C1 segment of cervical spinal cord (tissue), 14 donors: ENCODE measurements at regions not wholly inside any gene's neighbourhood (a gene's known extent, or its start where the extent isn't known, plus 50 kb on each side); places are given as distances from the start of the nearest gene placed in this dataset.
"Not testable (repeated sequence)": the region's sequence is repeated elsewhere in the genome, so short reads cannot be mapped to it uniquely, and the experiment has no call there.

ENCODE experiments used
- DNase-seq, 14 donors: peaks; one replicate each; lab custom pipeline; 2025; lab: John Stamatoyannopoulos, UW

DNA sequence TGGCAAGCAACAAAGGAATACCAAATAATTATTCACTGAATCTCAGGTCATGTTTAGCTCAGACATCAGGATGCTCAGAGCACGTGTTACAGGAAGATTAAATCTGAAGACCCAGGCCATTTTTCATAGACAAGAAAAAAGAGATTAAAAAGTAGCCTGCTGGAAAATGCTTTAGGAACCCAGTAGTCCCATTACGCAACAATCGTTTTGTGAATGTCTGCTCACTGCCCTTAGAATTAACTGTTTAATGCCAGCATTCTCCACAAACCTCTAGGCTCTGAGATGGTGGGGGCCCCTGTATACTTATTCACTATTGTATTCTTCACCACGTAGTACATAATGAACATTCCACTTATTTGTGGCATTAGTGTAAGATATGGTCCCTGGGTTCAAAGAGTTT lies 154.6 kb upstream of the NYAP2 start:
- no peak for DNase-seq

- no peak for DNase-seq
Measured at GRCh38 chr2:225236769-225237323, 162.7 kb upstream of the NYAP2 start.

DNA sequence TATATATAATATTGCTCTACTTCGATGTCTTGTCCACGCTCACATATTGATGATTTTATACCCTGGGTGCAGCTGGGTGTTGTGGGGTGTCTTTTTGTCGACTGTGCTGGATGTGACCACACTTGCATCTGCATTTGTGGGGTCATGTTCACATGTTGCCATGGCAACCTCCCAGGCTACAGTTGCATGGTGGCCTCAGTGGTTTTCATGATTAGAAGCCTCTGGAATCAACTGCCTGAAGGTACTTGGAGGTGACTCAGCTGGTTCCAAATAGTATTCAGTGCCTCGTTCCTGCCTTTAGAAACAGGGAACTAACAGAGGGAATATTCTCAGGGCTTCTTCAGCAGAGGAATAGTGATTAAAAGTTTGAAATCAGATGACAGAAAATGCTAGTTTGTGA lies 166.3 kb upstream of the NYAP2 start:
- DNase-seq: no peak

- DNase-seq: no peak
Measured at GRCh38 chr2:225231900-225232299, 167.6 kb upstream of the NYAP2 start.

DNA sequence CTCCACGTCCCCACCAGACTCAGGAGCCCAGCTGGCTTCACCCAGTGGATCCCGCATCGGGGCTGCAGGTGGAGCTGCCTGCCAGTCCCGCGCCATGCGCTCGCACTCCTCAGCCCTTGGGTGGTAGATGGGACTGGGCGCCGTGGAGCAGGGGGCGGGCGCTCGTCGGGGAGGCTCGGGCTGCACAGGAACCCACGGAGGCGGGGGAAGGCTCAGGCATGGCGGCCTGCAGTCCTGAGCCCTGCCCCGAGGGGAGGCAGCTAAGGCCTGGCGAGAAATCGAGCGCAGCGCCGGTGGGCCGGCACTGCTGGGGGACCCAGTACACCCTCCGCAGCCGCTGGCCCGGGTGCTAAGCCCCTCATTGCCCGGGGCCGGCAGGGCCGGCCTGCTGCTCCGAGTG lies 170.2 kb upstream of the NYAP2 start:
- DNase-seq: not testable (repeated sequence)

DNA sequence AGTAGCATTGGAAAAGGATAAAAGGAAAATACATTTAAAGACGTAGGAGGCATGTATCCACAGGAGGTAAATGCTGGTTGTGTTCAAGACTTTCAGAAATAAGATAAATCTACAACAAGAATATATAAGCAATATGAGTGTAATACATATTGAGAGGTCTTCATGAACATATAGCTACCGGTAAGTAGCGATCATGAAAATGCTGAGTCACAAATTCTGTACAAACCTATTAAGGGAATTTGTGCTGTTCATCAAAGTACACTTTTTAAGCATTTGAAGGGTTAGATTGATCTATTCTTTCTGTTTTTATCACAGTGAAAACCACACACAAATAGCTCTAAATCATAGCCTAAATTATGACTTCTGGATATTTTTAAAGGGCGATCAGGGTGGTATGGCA lies 173.1 kb upstream of the NYAP2 start:
- DNase-seq: no peak

GRCh38 chr2:225223301-225223700 lies 176.2 kb upstream of the NYAP2 start:
- no peak for DNase-seq

GRCh38 chr2:225207471-225207870 lies 165.2 kb upstream of the DOCK10 start:
- no peak for DNase-seq

- DNase-seq: no peak
Measured at GRCh38 chr2:225207043-225207442, 164.8 kb upstream of the DOCK10 start.

GRCh38 chr2:225196579-225196978 lies 154.3 kb upstream of the DOCK10 start:
- DNase-seq: no peak

DNA sequence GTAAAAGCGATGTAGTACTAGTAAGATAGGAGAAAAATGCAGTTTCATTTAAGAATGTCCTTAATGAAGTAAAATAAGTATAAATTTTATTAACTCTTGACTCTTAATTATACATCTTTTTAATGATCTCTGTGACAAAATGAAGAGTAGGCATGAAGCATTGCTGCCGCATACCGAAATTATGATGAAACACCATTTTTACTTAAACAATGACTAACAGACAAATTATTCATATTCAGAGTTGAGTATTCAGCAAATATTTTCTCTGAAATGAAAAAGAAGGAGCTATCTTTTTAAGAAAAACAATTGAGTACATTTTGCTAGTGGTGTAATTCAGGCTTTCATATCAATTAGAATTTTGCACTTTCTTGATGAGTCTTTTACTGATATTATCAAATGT lies 150.6 kb upstream of the DOCK10 start:
- no peak for DNase-seq

DNA sequence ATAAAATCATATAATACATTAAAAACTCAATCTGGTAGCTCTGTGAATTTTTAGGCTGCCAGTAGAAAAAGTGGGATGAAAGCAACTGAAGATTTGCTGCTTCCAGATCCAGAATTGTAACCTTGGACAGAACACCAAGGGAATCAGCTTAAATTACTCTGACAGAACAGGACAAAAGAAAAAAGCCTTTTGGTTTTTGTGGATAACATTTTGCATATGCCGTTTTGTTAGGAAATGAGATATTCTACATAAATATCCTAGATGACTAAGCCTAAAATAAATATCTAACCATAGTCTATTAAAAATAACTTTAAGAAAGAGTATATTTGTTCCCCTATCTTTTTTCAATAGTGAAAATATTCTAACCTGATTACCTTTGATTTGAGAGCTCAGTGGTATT lies 148.7 kb upstream of the DOCK10 start:
- no peak for DNase-seq

DNA sequence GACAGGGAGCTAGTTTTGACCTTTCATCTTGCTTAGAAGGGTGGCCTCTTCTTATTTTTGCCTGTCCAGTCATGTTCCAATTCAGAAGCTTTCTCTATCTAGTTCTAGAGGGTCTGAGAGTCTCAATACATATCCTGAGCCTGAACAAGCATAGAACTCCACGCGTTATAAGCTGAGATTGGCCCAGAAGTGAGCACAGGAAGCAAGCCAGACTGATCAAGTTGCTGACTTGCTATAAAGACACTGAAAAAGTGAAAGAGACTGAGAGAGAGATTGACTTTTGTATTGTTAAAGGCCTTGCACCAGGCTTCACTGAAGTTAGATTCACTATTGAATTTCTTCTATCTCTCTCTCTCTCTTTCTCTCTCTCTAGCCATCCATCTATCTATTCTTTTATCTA lies 142.7 kb upstream of the DOCK10 start:
- DNase-seq: no peak

DNA sequence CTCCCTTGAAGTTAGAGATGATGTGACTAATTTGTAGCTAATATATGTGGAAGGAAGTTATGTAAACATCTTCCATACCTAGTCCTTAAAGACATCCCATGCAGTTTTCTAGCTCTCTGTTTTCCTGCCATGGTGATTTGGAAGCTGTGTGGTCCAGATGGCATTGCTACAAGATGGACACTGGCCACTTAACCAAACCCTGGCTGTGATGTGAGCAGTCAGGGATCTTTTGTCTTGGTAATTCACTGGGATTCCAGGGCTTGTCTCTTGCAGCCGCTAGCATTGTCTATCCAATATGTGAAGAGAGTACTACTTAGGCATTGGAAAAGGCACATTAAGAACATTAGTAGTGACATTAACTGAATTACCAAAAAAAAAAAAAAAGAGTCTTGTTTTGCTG lies 139.9 kb upstream of the DOCK10 start:
- peak in 1 of 14 donors; percentile 13 for DNase-seq

DNA sequence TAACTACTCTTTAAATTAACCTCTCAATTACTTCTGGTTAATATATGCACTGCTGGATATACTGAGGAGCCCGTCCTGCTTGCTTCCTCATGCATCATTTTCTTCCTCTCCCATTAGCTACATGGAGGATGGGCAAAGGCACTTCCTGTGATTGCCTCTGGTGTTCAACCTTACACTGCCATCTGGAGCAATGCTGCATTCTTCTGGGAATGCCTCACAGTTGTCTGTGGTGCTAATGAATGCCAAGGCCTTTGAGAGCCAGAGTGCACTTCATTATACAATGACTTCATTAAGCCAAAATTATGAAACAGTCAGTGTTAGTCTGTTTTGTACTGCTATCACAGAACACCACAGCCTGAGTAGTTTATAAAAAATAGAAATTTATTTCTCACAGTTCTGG lies 134.8 kb upstream of the DOCK10 start:
- peak in 4 of 14 donors; percentile 4 to 6 (median 4) for DNase-seq

DNA sequence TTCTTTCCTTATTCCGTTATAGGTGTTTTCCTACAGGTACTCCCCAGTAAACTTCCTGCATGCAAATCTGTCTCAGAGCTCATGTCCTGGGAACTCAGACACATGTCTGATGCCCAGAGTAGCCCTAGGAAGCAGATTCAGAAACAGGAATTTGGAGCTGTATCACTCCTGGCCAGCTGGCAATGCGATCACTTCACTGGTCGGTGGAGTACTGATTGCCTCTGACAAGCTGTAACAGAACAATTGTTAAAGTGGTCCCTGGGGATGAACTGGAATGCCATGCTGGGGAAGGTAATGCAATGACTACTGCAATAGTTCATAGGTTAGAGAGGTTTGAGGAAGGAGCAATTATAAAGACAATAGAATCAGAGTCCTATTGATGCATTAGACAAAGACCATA lies 131.6 kb upstream of the DOCK10 start:
- DNase-seq: no peak

- DNase-seq: no peak
Measured at GRCh38 chr2:225171350-225171749, 129.1 kb upstream of the DOCK10 start.

GRCh38 chr2:225170162-225170561 lies 127.9 kb upstream of the DOCK10 start:
- DNase-seq: no peak

- DNase-seq: no peak
Measured at GRCh38 chr2:225169396-225169795, 127.1 kb upstream of the DOCK10 start.

DNA sequence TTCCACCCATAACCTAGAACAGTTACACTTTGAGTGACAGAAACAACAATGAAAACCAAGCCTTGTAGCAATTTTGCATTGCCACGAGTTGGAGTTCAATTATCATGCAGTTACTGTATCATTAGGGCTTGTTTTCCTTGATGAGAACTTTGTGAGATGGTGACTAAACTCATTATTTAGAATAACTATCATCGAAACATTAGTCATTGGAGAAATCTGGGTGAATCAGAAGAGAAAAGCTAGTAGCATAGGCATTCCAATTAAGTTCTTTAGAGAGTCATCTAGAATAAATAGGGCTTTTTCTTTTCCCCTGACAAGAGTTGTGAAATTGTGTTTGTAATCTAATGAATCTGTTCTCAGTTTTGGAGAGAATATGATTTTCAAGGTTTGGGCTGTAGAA lies 122.8 kb upstream of the DOCK10 start:
- no peak for DNase-seq

DNA sequence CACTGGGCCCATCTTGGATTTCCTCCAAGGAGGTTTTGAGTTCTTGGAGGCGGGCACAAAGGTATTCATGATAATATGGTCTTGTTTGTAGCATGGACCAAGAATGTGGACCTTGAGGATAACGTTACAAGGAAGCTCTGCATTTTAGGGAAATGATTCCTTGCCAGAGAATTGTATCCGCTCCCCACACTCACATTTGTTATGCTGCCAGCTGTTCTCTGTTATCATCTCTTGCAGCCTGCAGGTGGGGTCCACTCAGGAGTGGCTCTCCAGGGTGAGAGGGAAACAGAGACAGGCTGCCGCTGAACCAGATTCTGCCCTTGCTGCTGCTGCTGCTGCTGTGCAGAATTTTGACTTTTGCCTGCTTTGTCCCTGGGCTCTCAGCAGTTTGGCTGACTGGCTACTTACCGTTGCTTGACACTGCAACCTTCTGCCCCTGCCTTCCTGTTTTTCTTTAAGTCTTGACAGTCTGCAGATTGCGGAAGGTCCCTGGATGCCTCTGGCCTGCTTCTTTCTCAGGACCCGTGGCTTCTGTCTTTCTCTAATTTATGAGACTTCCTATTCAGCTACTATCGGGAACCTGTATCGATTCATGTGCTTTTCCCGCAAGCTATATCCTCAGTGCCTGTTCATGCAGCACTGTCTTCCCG lies 122.3 kb upstream of the DOCK10 start:
- DNase-seq: no peak

GRCh38 chr2:225158360-225158759 lies 116.1 kb upstream of the DOCK10 start:
- DNase-seq: no peak

DNA sequence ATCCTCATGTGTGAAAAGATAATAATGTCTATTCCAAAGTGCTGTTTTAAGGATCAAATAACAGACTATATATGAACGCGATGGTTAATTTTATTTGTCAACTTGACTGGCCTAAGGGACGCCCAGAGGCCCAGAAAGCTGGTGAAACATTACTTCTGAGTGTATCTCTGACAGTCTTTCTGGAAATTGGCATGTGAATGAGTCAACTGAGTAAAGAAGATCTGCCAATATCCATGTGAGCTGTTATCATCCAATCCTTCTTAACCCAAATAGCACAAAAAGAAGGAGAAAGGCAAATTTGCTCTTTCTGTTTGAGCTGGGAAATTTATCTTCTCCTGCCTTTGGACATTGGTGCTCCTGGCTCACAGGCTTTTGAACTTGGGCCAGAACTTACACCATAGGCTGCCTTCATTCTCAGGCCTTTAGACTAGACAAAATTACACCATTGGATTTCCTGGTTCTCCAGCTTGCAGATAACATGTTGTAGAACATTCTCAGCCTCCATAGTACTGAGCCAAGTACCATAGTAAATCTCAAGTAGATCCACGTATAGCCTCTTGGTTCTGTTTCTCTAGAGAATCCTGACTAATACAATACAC lies 114.7 kb upstream of the DOCK10 start:
- DNase-seq: no peak

- DNase-seq: no peak
Measured at GRCh38 chr2:225140723-225141122, 98.5 kb upstream of the DOCK10 start.
